ENCODE measurements at regions not wholly inside any gene's neighbourhood (a gene's known extent, or its start where the extent isn't known, plus 50 kb on each side); places are given as distances from the start of the nearest gene placed in this dataset.

GRCh38 chr12:131542351-131542750, 168.5 kb upstream of the SFSWAP start:
- Histone ChIP-seq H3K9ac (ENCODE audit: low read length) (no peak overlapping the region), H3K36me3 (ENCODE audit: insufficient read depth, low read length) (no peaks in the 10 kb centered on the region), H3K9me3 (ENCODE audit: low read length) (no peaks in the 10 kb centered on the region), H3K4me2 (ENCODE audit: low read length) (no peak overlapping the region), H3K27me3 (ENCODE audit: insufficient read depth, low read length) (no peaks in the 10 kb centered on the region), H3K4me1 (ENCODE audit: insufficient read depth, low read length, severe bottlenecking) (no peaks in the 10 kb centered on the region), H3K79me2 (ENCODE audit: insufficient read depth, low read length) (no peaks in the 10 kb centered on the region), H3K9me2 (ENCODE audit: low read depth, low read length) (no peaks in the 10 kb centered on the region), H4K20me1 (ENCODE audit: insufficient read depth, low read length) (no peaks in the 10 kb centered on the region), H3K4me3 (ENCODE audit: low read depth, low read length, poor library complexity, severe bottlenecking) (no peak overlapping the region), H3F3A (ENCODE audit: insufficient read depth, low read length) (no peaks in the 10 kb centered on the region), H3K27ac (ENCODE audit: low read depth, low read length, poor library complexity, severe bottlenecking) (no peak overlapping the region), H2AFZ (ENCODE audit: low read length) (no peak overlapping the region)
- TF ChIP-seq, protein P1, sequence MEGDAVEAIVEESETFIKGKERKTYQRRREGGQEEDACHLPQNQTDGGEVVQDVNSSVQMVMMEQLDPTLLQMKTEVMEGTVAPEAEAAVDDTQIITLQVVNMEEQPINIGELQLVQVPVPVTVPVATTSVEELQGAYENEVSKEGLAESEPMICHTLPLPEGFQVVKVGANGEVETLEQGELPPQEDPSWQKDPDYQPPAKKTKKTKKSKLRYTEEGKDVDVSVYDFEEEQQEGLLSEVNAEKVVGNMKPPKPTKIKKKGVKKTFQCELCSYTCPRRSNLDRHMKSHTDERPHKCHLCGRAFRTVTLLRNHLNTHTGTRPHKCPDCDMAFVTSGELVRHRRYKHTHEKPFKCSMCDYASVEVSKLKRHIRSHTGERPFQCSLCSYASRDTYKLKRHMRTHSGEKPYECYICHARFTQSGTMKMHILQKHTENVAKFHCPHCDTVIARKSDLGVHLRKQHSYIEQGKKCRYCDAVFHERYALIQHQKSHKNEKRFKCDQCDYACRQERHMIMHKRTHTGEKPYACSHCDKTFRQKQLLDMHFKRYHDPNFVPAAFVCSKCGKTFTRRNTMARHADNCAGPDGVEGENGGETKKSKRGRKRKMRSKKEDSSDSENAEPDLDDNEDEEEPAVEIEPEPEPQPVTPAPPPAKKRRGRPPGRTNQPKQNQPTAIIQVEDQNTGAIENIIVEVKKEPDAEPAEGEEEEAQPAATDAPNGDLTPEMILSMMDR (IDR thresholded peaks at IDR 0.05; ENCODE audit: low read length) = no peak
- TF ChIP-seq EZH2 (IDR thresholded peaks at IDR 0.05; ENCODE audit: borderline replicate concordance, low read length) = no peak

DNA sequence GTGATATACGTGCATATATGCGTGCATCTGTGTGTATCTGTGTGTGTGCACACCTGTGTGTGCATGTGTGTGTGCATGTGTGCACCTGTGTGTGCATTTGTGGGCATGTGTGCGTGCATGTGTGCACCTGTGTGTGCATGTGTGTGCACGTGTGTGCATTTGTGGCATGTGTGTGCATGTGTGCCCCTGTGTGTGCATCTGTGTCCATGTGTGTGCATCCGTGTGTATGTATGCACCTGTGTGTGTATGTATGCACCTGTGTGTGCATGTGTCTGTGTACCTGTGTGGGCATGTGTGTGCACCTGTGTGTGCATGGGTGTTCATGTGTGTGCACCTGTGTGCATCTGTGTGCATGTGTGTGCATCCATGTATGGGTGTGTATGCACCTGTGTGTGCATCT, 167.8 kb upstream of the SFSWAP start:
- H3K4me3 ChIP-seq (ENCODE audit: low read depth, low read length, poor library complexity, severe bottlenecking) = no peak overlapping the region
- no peak overlapping the region for H3K4me2 ChIP-seq (ENCODE audit: low read length)
- H3K4me1 ChIP-seq (ENCODE audit: insufficient read depth, low read length, severe bottlenecking) = no peaks in the 10 kb centered on the region
- no peaks in the 10 kb centered on the region for H3K27me3 ChIP-seq (ENCODE audit: insufficient read depth, low read length)
- H3K36me3 ChIP-seq (ENCODE audit: insufficient read depth, low read length) = no peaks in the 10 kb centered on the region
- no peaks in the 10 kb centered on the region for H3K9me2 ChIP-seq (ENCODE audit: low read depth, low read length)
- H2AFZ ChIP-seq (ENCODE audit: low read length) = no peak overlapping the region
- no peaks in the 10 kb centered on the region for H4K20me1 ChIP-seq (ENCODE audit: insufficient read depth, low read length)
- no peak overlapping the region for H3K9ac ChIP-seq (ENCODE audit: low read length)
- no peak overlapping the region for H3K27ac ChIP-seq (ENCODE audit: low read depth, low read length, poor library complexity, severe bottlenecking)
- H3F3A ChIP-seq (ENCODE audit: insufficient read depth, low read length) = no peaks in the 10 kb centered on the region
- no peaks in the 10 kb centered on the region for H3K9me3 ChIP-seq (ENCODE audit: low read length)
- TF ChIP-seq EZH2 (IDR thresholded peaks at IDR 0.05; ENCODE audit: borderline replicate concordance, low read length) = no peak
- TF ChIP-seq, protein P1 (IDR thresholded peaks at IDR 0.05; ENCODE audit: low read length) = no peak
- H3K79me2 ChIP-seq (ENCODE audit: insufficient read depth, low read length) = no peaks in the 10 kb centered on the region

- H2AFZ ChIP-seq (ENCODE audit: low read length) = no peak overlapping the region
- no peaks in the 10 kb centered on the region for H3F3A ChIP-seq (ENCODE audit: insufficient read depth, low read length)
- no peaks in the 10 kb centered on the region for H3K79me2 ChIP-seq (ENCODE audit: insufficient read depth, low read length)
- no peak for TF ChIP-seq EZH2 (IDR thresholded peaks at IDR 0.05; ENCODE audit: borderline replicate concordance, low read length)
- TF ChIP-seq, protein P1 (IDR thresholded peaks at IDR 0.05; ENCODE audit: low read length) = no peak
- H3K27me3 ChIP-seq (ENCODE audit: insufficient read depth, low read length) = no peaks in the 10 kb centered on the region
- H3K4me1 ChIP-seq (ENCODE audit: insufficient read depth, low read length, severe bottlenecking) = no peaks in the 10 kb centered on the region
- no peaks in the 10 kb centered on the region for H3K9me3 ChIP-seq (ENCODE audit: low read length)
- H3K9me2 ChIP-seq (ENCODE audit: low read depth, low read length) = no peaks in the 10 kb centered on the region
- no peaks in the 10 kb centered on the region for H4K20me1 ChIP-seq (ENCODE audit: insufficient read depth, low read length)
- no peak overlapping the region for H3K4me2 ChIP-seq (ENCODE audit: low read length)
- H3K27ac ChIP-seq (ENCODE audit: low read depth, low read length, poor library complexity, severe bottlenecking) = no peak overlapping the region
- H3K9ac ChIP-seq (ENCODE audit: low read length) = no peak overlapping the region
- H3K4me3 ChIP-seq (ENCODE audit: low read depth, low read length, poor library complexity, severe bottlenecking) = no peak overlapping the region
- H3K36me3 ChIP-seq (ENCODE audit: insufficient read depth, low read length) = no peaks in the 10 kb centered on the region
These were observed 163.3 kb upstream of the SFSWAP start for GRCh38 chr12:131547555-131547954.

Measured in OCI-LY1 (cell line).